OCI-LY1 (cell line): ENCODE measurements at regions not wholly inside any gene's neighbourhood (a gene's known extent, or its start where the extent isn't known, plus 50 kb on each side); places are given as distances from the start of the nearest gene placed in this dataset.

Experiments
- H2AFZ ChIP-seq: fragments of 200-600 bp; sonication (generic), shearing (Covaris generic); 2 replicates; pipeline ENCODE4 v1.6.0; 2014; ENCODE audit warnings: antibody characterized with exemption, mild to moderate bottlenecking, low read length
- H3F3A ChIP-seq: fragments of 200-600 bp; sonication (generic), shearing (Covaris generic); 2 replicates; pipeline ENCODE4 v1.6.0; 2014; ENCODE audit warnings: mild to moderate bottlenecking, antibody characterized with exemption, low read length, moderate library complexity; ENCODE audit not compliant: insufficient read depth
- H3K27ac ChIP-seq: fragments of 200-600 bp; sonication (generic); 2 replicates; pipeline ENCODE4 v1.5.1; 2014; ENCODE audit warnings: low read length, mixed run types, mild to moderate bottlenecking, low read depth; ENCODE audit not compliant: poor library complexity, severe bottlenecking
- H3K27me3 ChIP-seq: fragments of 200-600 bp; sonication (generic); 2 replicates; pipeline ENCODE4 v1.6.0; 2014; ENCODE audit warnings: antibody characterized with exemption, mild to moderate bottlenecking, low read length, moderate library complexity; ENCODE audit not compliant: insufficient read depth
- H3K36me3 ChIP-seq: fragments of 200-600 bp; sonication (generic); 2 replicates; pipeline ENCODE4 v1.6.1; 2014; ENCODE audit warnings: mild to moderate bottlenecking, antibody characterized with exemption, low read length, moderate library complexity, mixed read lengths; ENCODE audit not compliant: insufficient read depth
- H3K4me1 ChIP-seq: fragments of 200-600 bp; sonication (generic); 2 replicates; pipeline ENCODE4 v1.5.1; 2014; ENCODE audit warnings: mild to moderate bottlenecking, low read length, moderate library complexity; ENCODE audit not compliant: insufficient read depth, severe bottlenecking
- H3K4me2 ChIP-seq: fragments of 200-600 bp; sonication (generic), shearing (Covaris generic); 2 replicates; pipeline ENCODE4 v1.6.1; 2014; ENCODE audit warnings: low read length
- H3K4me3 ChIP-seq: fragments of 200-600 bp; sonication (generic); 2 replicates; pipeline ENCODE4 v1.5.1; 2014; ENCODE audit warnings: low read length, low read depth, mild to moderate bottlenecking, mixed read lengths; ENCODE audit not compliant: poor library complexity, severe bottlenecking
- H3K79me2 ChIP-seq: fragments of 200-600 bp; shearing (Covaris generic); 2 replicates; pipeline ENCODE4 v1.6.1; 2016; ENCODE audit warnings: mixed run types, low read length, mixed read lengths; ENCODE audit not compliant: insufficient read depth
- H3K9ac ChIP-seq: fragments of 200-600 bp; sonication (generic), shearing (Covaris generic); 2 replicates; pipeline ENCODE4 v1.6.1; 2014; ENCODE audit warnings: mild to moderate bottlenecking, low read length, mixed read lengths
- H3K9me2 ChIP-seq: fragments of 200-600 bp; sonication (generic), shearing (Covaris generic); 2 replicates; pipeline ENCODE4 v1.6.1; 2014; ENCODE audit warnings: low read depth, mild to moderate bottlenecking, low read length, mixed read lengths
- H3K9me3 ChIP-seq: fragments of 200-600 bp; shearing (Covaris generic); 2 replicates; pipeline ENCODE4 v1.6.1; 2014; ENCODE audit warnings: low read length, mixed read lengths
- H4K20me1 ChIP-seq: fragments of 200-600 bp; sonication (generic), shearing (Covaris generic); 2 replicates; pipeline ENCODE4 v1.6.0; 2016; ENCODE audit warnings: mild to moderate bottlenecking, low read length; ENCODE audit not compliant: insufficient read depth
- EZH2 ChIP-seq: fragments of 200-600 bp; sonication (generic), shearing (Covaris generic); IDR thresholded peaks from 2 replicates; pipeline ENCODE4 v1.8.0; 2017; ENCODE audit warnings: borderline replicate concordance, mixed run types, mild to moderate bottlenecking, antibody characterized with exemption, low read length, moderate library complexity, mixed read lengths
- TF ChIP-seq, protein P1 (sequence below): fragments of 200-600 bp; sonication (generic), shearing (Covaris generic); IDR thresholded peaks from 2 replicates; pipeline ENCODE4 v1.5.1; 2017; ENCODE audit warnings: mild to moderate bottlenecking, antibody characterized with exemption, low read length, moderate library complexity, mixed read lengths

DNA sequence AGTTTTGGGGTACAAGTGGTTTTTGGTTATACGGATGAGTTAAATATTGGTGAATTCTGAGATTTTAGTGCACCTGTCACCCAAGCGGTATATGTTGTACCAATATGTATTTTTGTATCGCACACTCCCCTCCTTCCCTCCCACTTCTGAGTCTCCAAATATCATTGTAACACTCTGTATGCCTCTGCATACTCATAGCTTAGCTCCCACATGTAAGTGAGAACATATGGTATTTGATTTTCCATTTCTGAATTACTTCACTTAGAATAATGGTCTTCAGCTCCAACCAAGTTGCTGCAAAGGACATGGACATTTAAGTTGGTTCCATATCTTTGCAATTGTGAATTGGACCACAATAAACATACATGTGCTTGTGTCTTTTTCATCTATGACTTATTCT lies 103.0 kb upstream of the ADAMTS3 start:
- Histone ChIP-seq H2AFZ (no peak overlapping the region), H3K9ac (no peak overlapping the region), H3K9me2 (no peaks in the 10 kb centered on the region), H3K36me3 (no peaks in the 10 kb centered on the region), H3K27me3 (no peaks in the 10 kb centered on the region), H3K4me2 (no peak overlapping the region), H3K4me3 (no peak overlapping the region), H3K79me2 (no peaks in the 10 kb centered on the region), H3K4me1 (no peaks in the 10 kb centered on the region), H3K9me3 (no peaks in the 10 kb centered on the region), H4K20me1 (no peaks in the 10 kb centered on the region), H3F3A (no peaks in the 10 kb centered on the region), H3K27ac (no peak overlapping the region)
- TF ChIP-seq EZH2 = no peak
- TF ChIP-seq, protein P1, sequence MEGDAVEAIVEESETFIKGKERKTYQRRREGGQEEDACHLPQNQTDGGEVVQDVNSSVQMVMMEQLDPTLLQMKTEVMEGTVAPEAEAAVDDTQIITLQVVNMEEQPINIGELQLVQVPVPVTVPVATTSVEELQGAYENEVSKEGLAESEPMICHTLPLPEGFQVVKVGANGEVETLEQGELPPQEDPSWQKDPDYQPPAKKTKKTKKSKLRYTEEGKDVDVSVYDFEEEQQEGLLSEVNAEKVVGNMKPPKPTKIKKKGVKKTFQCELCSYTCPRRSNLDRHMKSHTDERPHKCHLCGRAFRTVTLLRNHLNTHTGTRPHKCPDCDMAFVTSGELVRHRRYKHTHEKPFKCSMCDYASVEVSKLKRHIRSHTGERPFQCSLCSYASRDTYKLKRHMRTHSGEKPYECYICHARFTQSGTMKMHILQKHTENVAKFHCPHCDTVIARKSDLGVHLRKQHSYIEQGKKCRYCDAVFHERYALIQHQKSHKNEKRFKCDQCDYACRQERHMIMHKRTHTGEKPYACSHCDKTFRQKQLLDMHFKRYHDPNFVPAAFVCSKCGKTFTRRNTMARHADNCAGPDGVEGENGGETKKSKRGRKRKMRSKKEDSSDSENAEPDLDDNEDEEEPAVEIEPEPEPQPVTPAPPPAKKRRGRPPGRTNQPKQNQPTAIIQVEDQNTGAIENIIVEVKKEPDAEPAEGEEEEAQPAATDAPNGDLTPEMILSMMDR = no peak

DNA sequence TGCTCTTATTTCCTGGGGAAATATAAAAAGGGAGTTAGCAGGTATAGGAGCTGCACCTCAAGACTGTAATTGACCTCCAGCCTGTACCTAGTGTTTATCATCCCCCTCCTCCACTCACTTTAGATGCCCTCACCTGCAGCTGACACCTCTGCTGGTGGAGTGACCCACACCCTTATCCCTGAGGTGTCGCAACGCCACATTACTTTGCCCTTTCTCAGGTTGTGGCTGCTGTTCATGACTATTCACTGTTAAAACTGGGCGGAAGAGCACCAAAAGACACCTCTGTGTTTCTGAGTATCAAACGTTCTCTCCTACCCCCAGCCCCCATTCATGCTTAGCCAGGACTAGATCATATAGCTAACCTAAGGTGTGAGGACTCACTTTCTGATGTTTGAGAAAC lies 101.5 kb upstream of the ADAMTS3 start:
- Histone ChIP-seq H3K4me1 (no peaks in the 10 kb centered on the region), H3K9me3 (no peaks in the 10 kb centered on the region), H3K36me3 (no peaks in the 10 kb centered on the region), H2AFZ (no peak overlapping the region), H3K27ac (no peak overlapping the region), H3K27me3 (no peaks in the 10 kb centered on the region), H3K4me3 (no peak overlapping the region), H3K4me2 (no peak overlapping the region), H3K79me2 (no peaks in the 10 kb centered on the region), H3F3A (no peaks in the 10 kb centered on the region), H3K9me2 (no peaks in the 10 kb centered on the region), H3K9ac (no peak overlapping the region), H4K20me1 (no peaks in the 10 kb centered on the region)
- TF ChIP-seq, protein P1 = no peak
- no peak for TF ChIP-seq EZH2

DNA sequence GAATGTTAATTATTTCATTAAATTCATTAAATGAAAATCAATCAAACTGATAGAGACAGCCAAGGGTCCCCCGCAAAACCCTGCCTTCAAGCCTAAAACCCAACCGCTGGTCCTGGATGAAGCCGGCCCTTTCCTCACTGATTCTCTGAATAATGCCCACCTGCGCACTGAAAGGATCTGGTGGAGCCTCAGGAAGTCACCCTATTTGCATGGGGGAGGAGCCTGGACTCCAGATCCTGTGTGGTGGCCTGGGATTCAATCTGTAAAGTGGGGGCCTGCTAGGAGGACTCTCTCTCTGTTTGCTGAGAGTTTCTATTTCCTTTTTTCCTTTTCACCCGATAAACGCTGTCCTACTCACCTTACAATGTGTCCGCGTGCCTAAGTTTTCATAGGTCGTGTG lies 97.9 kb upstream of the ADAMTS3 start:
- Histone ChIP-seq H3K27me3 (no peaks in the 10 kb centered on the region), H4K20me1 (no peaks in the 10 kb centered on the region), H3K4me1 (no peaks in the 10 kb centered on the region), H3K9ac (no peak overlapping the region), H3K79me2 (no peaks in the 10 kb centered on the region), H3K4me2 (no peak overlapping the region), H3F3A (no peaks in the 10 kb centered on the region), H3K9me3 (no peaks in the 10 kb centered on the region), H3K27ac (no peak overlapping the region), H2AFZ (no peak overlapping the region), H3K9me2 (no peaks in the 10 kb centered on the region), H3K4me3 (no peak overlapping the region), H3K36me3 (no peaks in the 10 kb centered on the region)
- TF ChIP-seq, protein P1 = no peak
- no peak for TF ChIP-seq EZH2
